CD4-positive, alpha-beta T cell (primary cell): ENCODE measurements at regions not wholly inside any gene's neighbourhood (a gene's known extent, or its start where the extent isn't known, plus 50 kb on each side); places are given as distances from the start of the nearest gene placed in this dataset.

Source experiments
- ATAC-seq: fragments of 200-7000 bp; cut with Tn5 transposase; one replicate; pipeline ENCODE4 v1.10.0; 2022; ENCODE audit warnings: mild to moderate bottlenecking; ENCODE audit not compliant: poor library complexity
- CTCF ChIA-PET: fragments of 350-600 bp; sonication (Branson Sonifier 250); formaldehyde crosslinking; loops from one replicate; lab custom pipeline; 2021; ENCODE audit warnings: antibody characterized with exemption, inconsistent platforms; lab: Charles Lee
- POLR2A ChIA-PET: fragments of 350-600 bp; sonication (Branson Sonifier 250); formaldehyde crosslinking; loops from one replicate; lab custom pipeline; 2021; ENCODE audit warnings: antibody characterized with exemption, inconsistent platforms; lab: Charles Lee
- DNase-seq, 14 experiments: peaks; one replicate each; pipeline ENCODE4 v3.0.0-alpha.2; 2013 to 2020; ENCODE audit warnings: mixed read lengths in 2 of 14
- H3K27ac ChIP-seq, 2 donors: one replicate each; pipeline versions ENCODE4 v1.5.1 to v1.7.0; 2013; ENCODE audit warnings: low read length in 2 of 2, low read depth in 1 of 2, mild to moderate bottlenecking in 1 of 2
- H3K27me3 ChIP-seq, 2 experiments: 1 replicate in 1 of 2; 2 replicates in 1 of 2; pipeline versions ENCODE4 v1.6.1 to v1.7.0; 2013; ENCODE audit warnings: low read length in 2 of 2, control low read depth in 1 of 2, mild to moderate bottlenecking in 1 of 2, moderate library complexity in 1 of 2; ENCODE audit not compliant: insufficient read depth in 2 of 2, control insufficient read depth in 1 of 2
- H3K36me3 ChIP-seq: one replicate; pipeline ENCODE4 v1.6.1; 2013; ENCODE audit warnings: low read length, control low read depth; ENCODE audit not compliant: insufficient read depth
- H3K4me1 ChIP-seq: one replicate; pipeline ENCODE4 v1.6.1; 2013; ENCODE audit warnings: low read length, control low read depth; ENCODE audit not compliant: insufficient read depth
- H3K4me3 ChIP-seq: one replicate; pipeline ENCODE4 v1.5.1; 2013; ENCODE audit warnings: mild to moderate bottlenecking, low read length, moderate library complexity
- H3K9me3 ChIP-seq, 2 experiments: 1 replicate in 1 of 2; 2 replicates in 1 of 2; pipeline versions ENCODE4 v1.6.1 to v1.7.0; 2013; ENCODE audit warnings: low read length in 2 of 2, mild to moderate bottlenecking in 2 of 2, control low read depth in 1 of 2, moderate library complexity in 1 of 2; ENCODE audit not compliant: control insufficient read depth in 1 of 2, insufficient read depth in 1 of 2
- H3K27ac Mint-ChIP-seq: one replicate; pipeline ENCODE4 v1.8.0; 2020; ENCODE audit warnings: mixed read lengths
- H3K27me3 Mint-ChIP-seq: one replicate; pipeline ENCODE4 v1.8.0; 2021; ENCODE audit warnings: mixed read lengths
- H3K36me3 Mint-ChIP-seq: one replicate; pipeline ENCODE4 v1.8.0; 2021; ENCODE audit warnings: low read depth, mixed read lengths
- H3K4me1 Mint-ChIP-seq: one replicate; pipeline ENCODE4 v1.8.0; 2021; ENCODE audit warnings: low read depth, mixed read lengths
- H3K4me3 Mint-ChIP-seq: one replicate; pipeline ENCODE4 v1.8.0; 2020; ENCODE audit warnings: mild to moderate bottlenecking, mixed read lengths
- H3K9me3 Mint-ChIP-seq: one replicate; pipeline ENCODE4 v1.8.0; 2020; ENCODE audit warnings: mixed read lengths
- CTCF ChIP-seq: fragments of 200-600 bp; IDR thresholded peaks from one replicate; pipeline ENCODE4 v1.8.0; 2022; ENCODE audit warnings: antibody characterized with exemption, mild to moderate bottlenecking
- intact Hi-C, 2 experiments: fragments of 100-400 bp; cut with DNase I in 1 of 2; cut with micrococcal nuclease in 1 of 2; formaldehyde crosslinking; loops; one replicate each; pipeline versions ENCODE4 v1.15.1 to v1.9.0; 2023 to 2025; cut with DNase I, micrococcal nuclease

GRCh38 chr13:53775807-53776206, 747.2 kb downstream of the OLFM4 start:
- Mint-ChIP-seq H3K27ac (no peak overlapping the region), H3K36me3 (no peaks in the 10 kb centered on the region), H3K4me3 (no peak overlapping the region), H3K4me1 (no peaks in the 10 kb centered on the region), H3K27me3 (no peaks in the 10 kb centered on the region), H3K9me3 (no peaks in the 10 kb centered on the region)
- POLR2A ChIA-PET, result no interaction called here
- CTCF ChIA-PET, result no interaction called here
- no peak for TF ChIP-seq CTCF
- no peak for ATAC-seq
- Histone ChIP-seq H3K27ac (no peak overlapping the region), H3K36me3 (no peaks in the 10 kb centered on the region), H3K4me1 (no peaks in the 10 kb centered on the region), H3K9me3 (no peaks in the 10 kb centered on the region), H3K4me3 (no peak overlapping the region), H3K27me3 (no peaks in the 10 kb centered on the region)
- intact Hi-C loops, result no loop called here
- DNase-seq, result no peak

- H3K36me3 ChIP-seq, result no peaks in the 10 kb centered on the region
- H3K9me3 Mint-ChIP-seq, result no peaks in the 10 kb centered on the region
- intact Hi-C loops, result no loop called here
- no peak overlapping the region for H3K4me3 ChIP-seq
- no peak for DNase-seq
- no peak overlapping the region for H3K4me3 Mint-ChIP-seq
- H3K4me1 ChIP-seq, result peaks cover 4% of the 10 kb centered on the region
- H3K27ac Mint-ChIP-seq, result no peak overlapping the region
- CTCF ChIA-PET, result no interaction called here
- TF ChIP-seq CTCF, result no peak
- H3K27me3 Mint-ChIP-seq, result no peaks in the 10 kb centered on the region
- POLR2A ChIA-PET, result no interaction called here
- no peak overlapping the region for H3K27ac ChIP-seq
- peaks cover 0 to 4% of the 10 kb centered on the region in 2 experiments for H3K9me3 ChIP-seq
- no peak for ATAC-seq
- no peaks in the 10 kb centered on the region for H3K27me3 ChIP-seq
- H3K4me1 Mint-ChIP-seq, result peaks cover 6% of the 10 kb centered on the region
- H3K36me3 Mint-ChIP-seq, result no peaks in the 10 kb centered on the region
These were observed 750.3 kb downstream of the OLFM4 start for GRCh38 chr13:53778937-53779336.

- H3K4me3 Mint-ChIP-seq, result no peak overlapping the region
- Histone ChIP-seq H3K9me3 (peaks cover 0 to 4% of the 10 kb centered on the region in 2 experiments), H3K4me1 (peaks cover 4% of the 10 kb centered on the region), H3K27ac (no peak overlapping the region), H3K27me3 (no peaks in the 10 kb centered on the region), H3K36me3 (no peaks in the 10 kb centered on the region), H3K4me3 (no peak overlapping the region)
- no peaks in the 10 kb centered on the region for H3K27me3 Mint-ChIP-seq
- no peaks in the 10 kb centered on the region for H3K9me3 Mint-ChIP-seq
- no peak for DNase-seq
- no peaks in the 10 kb centered on the region for H3K36me3 Mint-ChIP-seq
- H3K27ac Mint-ChIP-seq, result no peak overlapping the region
- TF ChIP-seq CTCF, result no peak
- peaks cover 6% of the 10 kb centered on the region for H3K4me1 Mint-ChIP-seq
- ChIA-PET POLR2A (no interaction called here), CTCF (no interaction called here)
- no peak for ATAC-seq
- intact Hi-C loops, result no loop called here
These were observed 753.3 kb downstream of the OLFM4 start for GRCh38 chr13:53781941-53782340.
